Duodenal mucosa (tissue), 2 donors: ENCODE measurements at regions not wholly inside any gene's neighbourhood (a gene's known extent, or its start where the extent isn't known, plus 50 kb on each side); places are given as distances from the start of the nearest gene placed in this dataset.
A peak's percentile ranks its signal among the peaks of the same experiment; 100 is the strongest.

Source experiments
- H3K27ac ChIP-seq: one replicate; pipeline ENCODE4 v1.7.0; 2013; ENCODE audit warnings: low read depth, low read length
- H3K27me3 ChIP-seq, 2 donors: one replicate each; pipeline ENCODE4 v1.7.0; 2013; ENCODE audit warnings: low read length in 2 of 2, control low read depth in 1 of 2; ENCODE audit not compliant: insufficient read depth in 2 of 2, control insufficient read depth in 1 of 2
- H3K36me3 ChIP-seq, 2 donors: one replicate each; pipeline ENCODE4 v1.7.0; 2013; ENCODE audit warnings: low read length in 2 of 2, control low read depth in 1 of 2; ENCODE audit not compliant: insufficient read depth in 2 of 2, control insufficient read depth in 1 of 2
- H3K4me1 ChIP-seq, 2 donors: one replicate each; pipeline ENCODE4 v1.7.0; 2013; ENCODE audit warnings: low read length in 2 of 2, control low read depth in 1 of 2; ENCODE audit not compliant: insufficient read depth in 2 of 2, control insufficient read depth in 1 of 2
- H3K4me3 ChIP-seq, 2 donors: one replicate each; pipeline ENCODE4 v1.7.0; 2013; ENCODE audit warnings: low read length in 2 of 2, low read depth in 1 of 2
- H3K9ac ChIP-seq, 2 donors: one replicate each; pipeline ENCODE4 v1.7.0; 2013; ENCODE audit warnings: low read length in 2 of 2, low read depth in 1 of 2
- H3K9me3 ChIP-seq, 2 donors: one replicate each; pipeline ENCODE4 v1.7.0; 2013; ENCODE audit warnings: low read length in 2 of 2, control low read depth in 1 of 2; ENCODE audit not compliant: control insufficient read depth in 1 of 2

DNA sequence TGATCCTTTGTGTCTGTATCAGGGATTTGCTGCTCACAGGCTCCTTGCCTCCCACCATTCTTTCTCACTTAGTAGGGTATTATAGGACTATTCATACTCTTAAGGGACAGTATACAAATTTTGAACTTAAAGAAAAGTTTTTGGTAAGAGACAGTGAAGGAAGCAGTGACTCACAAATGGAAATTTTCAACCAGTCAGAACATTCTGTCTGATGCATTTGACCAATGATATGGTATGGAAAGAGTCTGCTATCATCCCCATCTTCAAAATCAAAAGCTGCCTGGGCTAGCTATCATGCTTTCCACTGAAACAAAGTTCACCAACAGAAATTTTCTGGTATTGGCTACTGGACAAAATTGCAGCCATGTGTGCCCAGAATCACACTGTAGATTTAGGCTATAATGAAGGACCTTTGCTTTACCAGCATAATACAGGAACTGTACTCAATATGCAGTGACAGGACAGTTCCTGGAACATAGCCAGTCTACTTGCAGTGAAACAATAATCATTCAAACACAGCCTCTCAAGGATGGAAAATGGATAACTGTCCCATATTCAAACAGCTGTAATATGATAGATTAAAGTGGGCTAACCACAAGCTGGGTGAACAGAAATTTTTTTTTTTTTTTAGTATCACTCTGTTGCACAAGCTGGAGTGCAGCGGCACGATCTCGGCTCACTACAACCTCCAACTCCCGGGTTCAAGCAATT lies 109.0 kb upstream of the ACSL4 start:
- Histone ChIP-seq H3K36me3 (no peaks in the 10 kb centered on the region), H3K9ac (no peak overlapping the region), H3K9me3 (no peaks in the 10 kb centered on the region), H3K4me3 (no peak overlapping the region), H3K27me3 (no peaks in the 10 kb centered on the region), H3K27ac (no peak overlapping the region), H3K4me1 (peaks cover 5 to 24% of the 10 kb centered on the region in 2 donors)

DNA sequence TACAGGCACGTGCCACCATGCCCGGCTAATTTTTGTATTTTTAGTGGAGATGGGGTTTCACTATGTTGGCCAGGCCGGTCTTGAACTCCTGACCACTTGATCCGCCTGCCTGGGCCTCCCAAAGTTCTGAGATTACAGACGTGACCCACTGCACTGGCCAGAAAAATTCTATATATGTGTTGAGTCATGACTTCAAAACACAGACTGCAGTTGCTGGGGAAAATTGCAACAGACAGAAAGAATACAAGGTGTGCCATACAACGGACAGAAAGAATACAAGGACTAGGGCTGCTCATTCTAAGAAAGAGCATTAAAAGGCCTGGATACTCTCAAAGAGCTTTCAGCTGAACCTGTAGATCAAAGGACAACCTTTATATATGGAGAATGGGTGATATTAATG lies 109.6 kb upstream of the ACSL4 start:
- peaks cover 6 to 30% of the 10 kb centered on the region in 2 donors for H3K4me1 ChIP-seq
- no peaks in the 10 kb centered on the region for H3K27me3 ChIP-seq
- H3K9me3 ChIP-seq = no peaks in the 10 kb centered on the region
- H3K4me3 ChIP-seq = no peak overlapping the region
- H3K36me3 ChIP-seq = no peaks in the 10 kb centered on the region
- no peak overlapping the region for H3K9ac ChIP-seq
- no peak overlapping the region for H3K27ac ChIP-seq

DNA sequence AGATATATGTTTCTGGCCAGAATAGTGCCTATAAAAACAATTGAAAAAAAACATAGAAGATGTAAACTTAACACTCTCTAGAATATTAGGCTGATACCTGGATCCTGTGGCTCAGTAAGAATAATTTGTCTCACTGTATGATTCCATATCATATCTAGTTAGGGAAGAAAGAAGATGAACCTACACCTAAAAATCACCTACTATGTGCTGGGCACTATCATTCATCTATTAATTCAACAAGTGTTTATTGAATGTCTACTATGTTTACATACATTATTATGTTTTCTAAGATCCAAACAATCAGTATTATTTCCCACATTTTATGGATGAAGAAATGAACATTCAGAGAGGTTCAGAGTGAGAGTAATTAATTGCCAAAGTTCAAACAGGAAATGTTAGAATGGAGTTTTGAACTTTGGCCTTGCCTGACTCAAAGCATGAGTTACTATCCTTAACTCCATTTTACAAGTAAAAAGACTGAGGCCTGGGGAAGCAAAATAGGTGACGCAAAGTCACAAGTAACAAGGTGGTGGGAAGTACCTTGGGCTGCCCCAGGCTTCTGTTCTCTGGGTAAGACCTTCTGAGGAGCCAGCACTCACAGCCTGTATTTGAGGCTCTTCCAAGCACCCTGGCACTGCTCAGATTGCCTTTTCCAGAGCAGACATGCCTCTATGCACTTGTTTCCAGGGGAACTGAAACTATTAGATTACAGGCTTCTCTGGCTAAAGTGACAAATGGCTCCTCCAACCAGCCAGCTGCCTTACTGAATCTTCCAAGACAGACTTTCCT lies 111.1 kb upstream of the ACSL4 start:
- Histone ChIP-seq H3K9me3 (no peaks in the 10 kb centered on the region), H3K27ac (no peak overlapping the region), H3K9ac (no peak overlapping the region), H3K4me3 (no peak overlapping the region), H3K4me1 (peaks cover 10 to 35% of the 10 kb centered on the region in 2 donors), H3K36me3 (no peaks in the 10 kb centered on the region), H3K27me3 (no peaks in the 10 kb centered on the region)

DNA sequence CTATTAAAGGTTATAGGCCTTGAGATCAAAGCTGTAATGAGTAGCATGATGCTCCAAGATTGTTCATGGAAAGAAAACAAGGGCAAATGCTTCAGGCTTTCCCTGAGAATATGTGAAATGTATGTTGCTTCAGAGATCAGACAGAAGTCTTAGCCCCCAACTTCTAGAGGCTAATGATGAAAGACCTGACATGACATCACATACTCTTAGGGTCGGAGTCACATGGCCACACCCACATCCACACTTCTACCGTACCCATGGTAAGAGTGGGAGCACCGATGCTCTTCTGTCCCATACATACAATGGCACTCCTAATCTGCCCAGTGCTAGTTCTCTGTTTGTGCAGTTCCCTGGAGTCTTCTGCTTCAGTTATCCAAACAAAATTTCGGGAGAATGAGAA lies 111.9 kb upstream of the ACSL4 start:
- no peak overlapping the region for H3K27ac ChIP-seq
- no peaks in the 10 kb centered on the region for H3K27me3 ChIP-seq
- no peak overlapping the region for H3K9ac ChIP-seq
- H3K4me1 ChIP-seq = peaks cover 10 to 32% of the 10 kb centered on the region in 2 donors
- no peaks in the 10 kb centered on the region for H3K9me3 ChIP-seq
- no peaks in the 10 kb centered on the region for H3K36me3 ChIP-seq
- H3K4me3 ChIP-seq = no peak overlapping the region

DNA sequence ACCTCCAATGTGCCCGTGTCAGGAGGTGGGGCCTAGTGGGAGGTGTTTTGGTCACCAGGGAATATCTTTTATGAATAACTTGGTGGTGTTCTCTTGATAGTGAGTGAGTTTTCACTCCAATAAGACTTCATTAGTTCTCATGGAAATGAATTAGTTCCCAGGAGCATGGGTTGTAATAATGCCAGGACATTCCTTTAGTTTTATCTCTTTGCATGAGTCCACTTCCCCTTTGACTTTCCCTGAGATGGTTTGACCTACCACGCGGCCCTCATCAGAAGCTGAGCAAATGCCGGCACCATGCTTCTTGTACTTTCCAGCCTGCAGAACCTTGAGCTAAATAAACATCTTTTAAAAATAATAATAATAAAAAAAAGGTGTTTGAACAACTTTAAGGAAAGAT lies 112.9 kb upstream of the ACSL4 start:
- H3K27ac ChIP-seq = no peak overlapping the region
- no peak overlapping the region for H3K4me3 ChIP-seq
- H3K36me3 ChIP-seq = no peaks in the 10 kb centered on the region
- no peaks in the 10 kb centered on the region for H3K27me3 ChIP-seq
- H3K9me3 ChIP-seq = no peaks in the 10 kb centered on the region
- no peak overlapping the region for H3K9ac ChIP-seq
- H3K4me1 ChIP-seq = peaks cover 10 to 29% of the 10 kb centered on the region in 2 donors

DNA sequence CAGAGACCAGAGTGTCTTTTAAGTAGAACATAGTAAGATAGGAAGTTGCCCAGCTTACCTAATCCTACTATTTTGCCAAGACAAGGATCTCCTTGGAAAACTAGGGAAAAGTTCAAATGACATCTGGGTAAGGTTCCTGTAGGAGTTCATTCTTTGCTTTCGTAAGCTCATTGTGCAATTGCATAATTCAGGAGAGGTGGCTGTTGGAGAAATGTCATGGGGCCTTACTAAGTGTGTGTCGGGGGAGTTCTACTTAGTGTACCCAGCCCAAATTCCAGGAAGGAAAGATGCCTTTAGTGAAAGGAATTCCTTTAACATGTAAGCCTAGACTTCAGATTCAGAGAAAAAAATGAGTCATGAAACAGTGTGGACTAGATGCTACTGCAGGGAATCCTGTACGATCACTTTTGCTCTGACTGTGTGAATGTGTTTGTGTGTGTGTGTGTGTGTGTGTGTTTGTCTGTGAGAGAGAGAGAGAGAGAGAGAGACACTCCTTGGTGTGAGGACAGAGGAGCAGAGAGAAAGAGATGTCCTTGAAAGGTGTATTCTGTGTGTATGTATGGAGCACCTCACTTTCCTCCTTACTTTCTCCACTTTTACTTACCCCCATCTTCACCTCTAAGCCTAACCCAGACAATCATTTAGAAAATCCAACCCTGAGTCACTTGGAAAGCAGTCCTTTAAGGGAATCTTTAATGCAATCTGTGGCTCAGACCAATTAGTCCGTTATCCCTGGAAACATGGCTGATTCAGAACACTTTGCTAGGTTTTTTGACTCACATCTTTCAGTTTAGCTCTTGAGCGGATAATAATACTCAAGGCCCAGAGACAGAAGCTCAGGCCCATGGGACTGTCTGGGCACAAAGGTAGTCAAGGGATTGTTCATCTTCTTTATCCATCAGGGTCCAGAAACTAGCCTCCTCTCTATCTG lies 114.5 kb upstream of the ACSL4 start:
- no peaks in the 10 kb centered on the region for H3K36me3 ChIP-seq
- peak overlapping the region; percentile 32 for H3K27ac ChIP-seq
- H3K9ac ChIP-seq = no peak overlapping the region
- no peaks in the 10 kb centered on the region for H3K9me3 ChIP-seq
- H3K4me1 ChIP-seq = peaks cover 10 to 24% of the 10 kb centered on the region in 2 donors
- H3K4me3 ChIP-seq = no peak overlapping the region
- no peaks in the 10 kb centered on the region for H3K27me3 ChIP-seq

DNA sequence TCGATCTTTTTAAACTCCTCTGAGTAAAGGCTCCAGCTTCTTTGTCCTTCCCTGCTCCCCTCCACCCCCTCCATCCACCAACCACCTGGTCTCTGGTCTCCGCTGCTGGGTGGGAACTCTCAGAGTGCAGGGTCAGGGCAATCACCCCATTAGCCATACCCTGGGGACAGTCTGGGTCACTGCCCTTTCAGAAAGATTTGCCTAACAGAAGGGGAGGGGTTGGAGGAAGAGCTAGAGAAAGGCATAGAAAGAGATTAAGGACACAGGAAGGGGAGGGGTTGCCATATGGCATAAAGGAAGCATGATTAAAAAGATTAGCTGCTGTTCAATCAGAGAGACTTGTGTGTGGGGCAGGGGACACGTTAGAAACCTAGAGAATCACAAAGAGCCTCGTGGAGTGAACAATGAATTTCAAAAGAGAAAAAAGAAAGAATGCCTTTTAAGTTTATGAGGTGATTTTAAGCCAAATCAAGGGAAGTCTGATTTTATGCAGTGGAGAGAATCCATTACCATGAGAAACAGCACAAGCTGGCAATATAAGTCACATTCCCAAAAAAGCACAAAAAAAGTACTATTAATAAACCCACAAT lies 115.5 kb upstream of the ACSL4 start:
- Histone ChIP-seq H3K4me3 (no peak overlapping the region), H3K4me1 (peaks cover 10 to 24% of the 10 kb centered on the region in 2 donors), H3K9ac (no peak overlapping the region), H3K36me3 (no peaks in the 10 kb centered on the region), H3K27me3 (no peaks in the 10 kb centered on the region), H3K27ac (no peak overlapping the region), H3K9me3 (no peaks in the 10 kb centered on the region)

DNA sequence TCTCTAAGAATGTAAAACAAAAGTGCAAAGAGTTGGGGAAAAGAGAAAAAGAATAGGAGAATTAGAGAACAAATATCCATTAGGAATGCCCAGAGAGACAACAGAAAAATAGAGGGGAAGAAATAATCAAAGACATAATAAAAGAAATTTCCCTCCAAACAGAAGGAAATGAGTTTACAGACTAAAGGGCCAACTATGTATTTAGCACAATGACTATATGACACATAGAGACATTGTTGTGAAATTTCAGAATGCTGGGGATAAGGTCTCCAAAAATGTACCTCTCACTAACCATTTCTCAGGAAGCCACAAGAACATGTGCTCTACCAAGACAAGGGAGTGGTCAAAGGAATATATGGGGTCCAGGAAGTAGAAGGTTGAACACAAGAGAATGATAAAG lies 121.0 kb upstream of the ACSL4 start:
- Histone ChIP-seq H3K36me3 (no peaks in the 10 kb centered on the region), H3K9ac (no peak overlapping the region), H3K4me1 (no peaks in the 10 kb centered on the region), H3K9me3 (no peaks in the 10 kb centered on the region), H3K27me3 (no peaks in the 10 kb centered on the region), H3K27ac (no peak overlapping the region), H3K4me3 (no peak overlapping the region)

DNA sequence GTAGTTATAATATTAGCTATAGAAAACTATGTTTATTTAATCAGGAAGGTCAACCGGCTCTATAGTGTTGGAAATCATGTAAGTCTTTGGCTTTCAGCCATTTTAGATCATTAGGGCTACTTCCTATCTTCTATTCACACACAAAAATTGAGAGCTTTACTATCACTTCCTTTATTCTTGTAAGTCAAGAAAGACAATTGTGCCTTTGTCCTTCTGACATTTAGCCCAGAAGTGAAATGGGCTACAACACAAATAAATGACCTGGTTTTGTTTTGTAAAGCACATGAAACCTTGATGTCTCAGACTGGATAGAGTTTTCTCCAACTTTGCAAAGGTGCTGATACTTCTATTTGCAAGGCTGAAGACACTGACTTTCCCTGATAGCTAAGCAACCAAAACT lies 122.4 kb upstream of the ACSL4 start:
- no peak overlapping the region for H3K9ac ChIP-seq
- no peaks in the 10 kb centered on the region for H3K4me1 ChIP-seq
- no peaks in the 10 kb centered on the region for H3K9me3 ChIP-seq
- H3K36me3 ChIP-seq = no peaks in the 10 kb centered on the region
- no peak overlapping the region for H3K27ac ChIP-seq
- H3K4me3 ChIP-seq = no peak overlapping the region
- H3K27me3 ChIP-seq = no peaks in the 10 kb centered on the region
